ENCODE measurements at regions not wholly inside any gene's neighbourhood (a gene's known extent, or its start where the extent isn't known, plus 50 kb on each side); places are given as distances from the start of the nearest gene placed in this dataset.

- TF ChIP-seq CTCF (IDR thresholded peaks at IDR 0.05) = no peak
- H3K4me3 Mint-ChIP-seq (ENCODE audit: unreplicated experiment) = no peak overlapping the region
- no peaks in the 10 kb centered on the region for H3K9me3 Mint-ChIP-seq (ENCODE audit: unreplicated experiment)
Measured at GRCh38 chr11:15653191-15653710, 538.5 kb downstream of the INSC start.

GRCh38 chr11:15654451-15654850 lies 539.7 kb downstream of the INSC start:
- DNase-seq (ENCODE audit: extremely low spot score, unreplicated experiment) = peak; percentile 57
- H3K4me3 Mint-ChIP-seq (ENCODE audit: unreplicated experiment) = no peak overlapping the region
- TF ChIP-seq CTCF (IDR thresholded peaks at IDR 0.05) = no peak

More at GRCh38 chr11:15653191-15653710, 538.5 kb downstream of the INSC start:
- DNase-seq (ENCODE audit: extremely low spot score, unreplicated experiment) = no peak
- Mint-ChIP-seq H3K27ac (ENCODE audit: unreplicated experiment) (no peak overlapping the region), H3K4me1 (ENCODE audit: unreplicated experiment) (peaks cover 20% of the 10 kb centered on the region), H3K36me3 (ENCODE audit: unreplicated experiment) (no peaks in the 10 kb centered on the region), H3K27me3 (ENCODE audit: unreplicated experiment) (peaks cover 19% of the 10 kb centered on the region)

GRCh38 chr11:15655552-15655951 lies 540.8 kb downstream of the INSC start:
- no peaks in the 10 kb centered on the region for H3K9me3 Mint-ChIP-seq (ENCODE audit: unreplicated experiment)
- TF ChIP-seq CTCF (IDR thresholded peaks at IDR 0.05) = no peak
- peaks cover 25% of the 10 kb centered on the region for H3K27me3 Mint-ChIP-seq (ENCODE audit: unreplicated experiment)
- H3K4me3 Mint-ChIP-seq (ENCODE audit: unreplicated experiment) = no peak overlapping the region
- H3K4me1 Mint-ChIP-seq (ENCODE audit: unreplicated experiment) = peaks cover 12% of the 10 kb centered on the region
- DNase-seq (ENCODE audit: extremely low spot score, unreplicated experiment) = peak; percentile 25
- H3K36me3 Mint-ChIP-seq (ENCODE audit: unreplicated experiment) = no peaks in the 10 kb centered on the region
- no peak overlapping the region for H3K27ac Mint-ChIP-seq (ENCODE audit: unreplicated experiment)

More at GRCh38 chr11:15654451-15654850, 539.7 kb downstream of the INSC start:
- no peaks in the 10 kb centered on the region for H3K9me3 Mint-ChIP-seq (ENCODE audit: unreplicated experiment)
- peaks cover 25% of the 10 kb centered on the region for H3K27me3 Mint-ChIP-seq (ENCODE audit: unreplicated experiment)
- H3K36me3 Mint-ChIP-seq (ENCODE audit: unreplicated experiment) = no peaks in the 10 kb centered on the region
- no peak overlapping the region for H3K27ac Mint-ChIP-seq (ENCODE audit: unreplicated experiment)
- peaks cover 19% of the 10 kb centered on the region for H3K4me1 Mint-ChIP-seq (ENCODE audit: unreplicated experiment)

- H3K27ac Mint-ChIP-seq (ENCODE audit: unreplicated experiment) = no peak overlapping the region
- no peak overlapping the region for H3K4me3 Mint-ChIP-seq (ENCODE audit: unreplicated experiment)
- no peaks in the 10 kb centered on the region for H3K36me3 Mint-ChIP-seq (ENCODE audit: unreplicated experiment)
- H3K27me3 Mint-ChIP-seq (ENCODE audit: unreplicated experiment) = peaks cover 25% of the 10 kb centered on the region
- no peaks in the 10 kb centered on the region for H3K9me3 Mint-ChIP-seq (ENCODE audit: unreplicated experiment)
- H3K4me1 Mint-ChIP-seq (ENCODE audit: unreplicated experiment) = no peaks in the 10 kb centered on the region
- TF ChIP-seq CTCF (IDR thresholded peaks at IDR 0.05) = no peak
- DNase-seq (ENCODE audit: extremely low spot score, unreplicated experiment) = no peak
Measured at GRCh38 chr11:15657264-15657663, 542.5 kb downstream of the INSC start.

- no peak for TF ChIP-seq CTCF (IDR thresholded peaks at IDR 0.05)
- no peaks in the 10 kb centered on the region for H3K9me3 Mint-ChIP-seq (ENCODE audit: unreplicated experiment)
- H3K4me1 Mint-ChIP-seq (ENCODE audit: unreplicated experiment) = peaks cover 4% of the 10 kb centered on the region
- peaks cover 22% of the 10 kb centered on the region for H3K27me3 Mint-ChIP-seq (ENCODE audit: unreplicated experiment)
- DNase-seq (ENCODE audit: extremely low spot score, unreplicated experiment) = no peak
- H3K4me3 Mint-ChIP-seq (ENCODE audit: unreplicated experiment) = no peak overlapping the region
- no peaks in the 10 kb centered on the region for H3K36me3 Mint-ChIP-seq (ENCODE audit: unreplicated experiment)
- no peak overlapping the region for H3K27ac Mint-ChIP-seq (ENCODE audit: unreplicated experiment)
Measured at GRCh38 chr11:15660496-15660895, 545.8 kb downstream of the INSC start.

All from osteocyte (in vitro differentiated cells).